Panc1 (cell line): ENCODE measurements at regions not wholly inside any gene's neighbourhood (a gene's known extent, or its start where the extent isn't known, plus 50 kb on each side); places are given as distances from the start of the nearest gene placed in this dataset.

Experiments
- POLR2AphosphoS5 ChIP-seq: IDR thresholded peaks from 2 replicates; pipeline ENCODE4 v1.6.1; 2012; ENCODE audit warnings: mild to moderate bottlenecking, low read depth, low read length, moderate library complexity
- SIN3A ChIP-seq: IDR thresholded peaks from 2 replicates; pipeline ENCODE4 v1.6.1; 2012; ENCODE audit warnings: low read depth, mild to moderate bottlenecking, low read length, moderate library complexity, borderline replicate concordance; ENCODE audit not compliant: insufficient read depth
- TF ChIP-seq, protein P1 (sequence below): fragments of 450-650 bp; IDR thresholded peaks from 2 replicates; pipeline ENCODE4 v1.5.1; 2017; ENCODE audit warnings: mild to moderate bottlenecking

DNA sequence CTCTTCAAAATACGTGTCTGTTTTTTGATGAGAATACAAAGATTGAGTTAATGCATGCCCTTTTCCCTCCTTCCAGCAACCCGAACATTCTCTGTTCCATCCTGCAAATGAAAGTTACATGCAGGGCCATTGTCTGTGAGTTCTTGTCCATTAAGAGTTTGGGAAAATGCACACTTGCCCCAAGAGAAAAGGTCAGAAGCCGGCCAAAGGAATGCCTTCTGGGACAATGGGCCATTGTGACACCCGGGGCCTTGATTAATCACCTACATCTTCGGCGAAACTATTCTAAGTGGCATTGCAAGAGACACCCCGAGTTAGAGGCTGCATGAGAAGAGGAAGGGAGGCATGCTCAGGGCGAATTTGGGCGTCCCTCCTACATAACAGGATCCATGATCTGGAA is 73.7 kb upstream of the COPS8 start:
- TF ChIP-seq, protein P1, sequence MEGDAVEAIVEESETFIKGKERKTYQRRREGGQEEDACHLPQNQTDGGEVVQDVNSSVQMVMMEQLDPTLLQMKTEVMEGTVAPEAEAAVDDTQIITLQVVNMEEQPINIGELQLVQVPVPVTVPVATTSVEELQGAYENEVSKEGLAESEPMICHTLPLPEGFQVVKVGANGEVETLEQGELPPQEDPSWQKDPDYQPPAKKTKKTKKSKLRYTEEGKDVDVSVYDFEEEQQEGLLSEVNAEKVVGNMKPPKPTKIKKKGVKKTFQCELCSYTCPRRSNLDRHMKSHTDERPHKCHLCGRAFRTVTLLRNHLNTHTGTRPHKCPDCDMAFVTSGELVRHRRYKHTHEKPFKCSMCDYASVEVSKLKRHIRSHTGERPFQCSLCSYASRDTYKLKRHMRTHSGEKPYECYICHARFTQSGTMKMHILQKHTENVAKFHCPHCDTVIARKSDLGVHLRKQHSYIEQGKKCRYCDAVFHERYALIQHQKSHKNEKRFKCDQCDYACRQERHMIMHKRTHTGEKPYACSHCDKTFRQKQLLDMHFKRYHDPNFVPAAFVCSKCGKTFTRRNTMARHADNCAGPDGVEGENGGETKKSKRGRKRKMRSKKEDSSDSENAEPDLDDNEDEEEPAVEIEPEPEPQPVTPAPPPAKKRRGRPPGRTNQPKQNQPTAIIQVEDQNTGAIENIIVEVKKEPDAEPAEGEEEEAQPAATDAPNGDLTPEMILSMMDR, result no peak
- TF ChIP-seq SIN3A (no peak), POLR2AphosphoS5 (no peak)
